ENCODE measurements at regions not wholly inside any gene's neighbourhood (a gene's known extent, or its start where the extent isn't known, plus 50 kb on each side); places are given as distances from the start of the nearest gene placed in this dataset.

GRCh38 chr10:118965096-118965495, 64.4 kb upstream of the NANOS1 start:
- H3K9ac ChIP-seq (ENCODE audit: low read depth in 1 of 2, low read length in 2 of 2) = no peak overlapping the region
- no peak overlapping the region for H3K4me3 ChIP-seq (ENCODE audit: low read depth in 1 of 2, low read length in 2 of 2)
- H3K4me1 ChIP-seq (ENCODE audit: control insufficient read depth in 1 of 2, insufficient read depth in 2 of 2, low read length in 2 of 2) = no peaks in the 10 kb centered on the region
- H3K27me3 ChIP-seq (ENCODE audit: control insufficient read depth in 1 of 2, insufficient read depth in 2 of 2, low read length in 2 of 2) = no peaks in the 10 kb centered on the region
- H3K27ac ChIP-seq (ENCODE audit: low read depth, low read length) = no peak overlapping the region
- no peaks in the 10 kb centered on the region for H3K36me3 ChIP-seq (ENCODE audit: control insufficient read depth in 1 of 2, insufficient read depth in 2 of 2, low read length in 2 of 2)
- H3K9me3 ChIP-seq (ENCODE audit: control insufficient read depth in 1 of 2, low read length in 2 of 2) = no peaks in the 10 kb centered on the region

DNA sequence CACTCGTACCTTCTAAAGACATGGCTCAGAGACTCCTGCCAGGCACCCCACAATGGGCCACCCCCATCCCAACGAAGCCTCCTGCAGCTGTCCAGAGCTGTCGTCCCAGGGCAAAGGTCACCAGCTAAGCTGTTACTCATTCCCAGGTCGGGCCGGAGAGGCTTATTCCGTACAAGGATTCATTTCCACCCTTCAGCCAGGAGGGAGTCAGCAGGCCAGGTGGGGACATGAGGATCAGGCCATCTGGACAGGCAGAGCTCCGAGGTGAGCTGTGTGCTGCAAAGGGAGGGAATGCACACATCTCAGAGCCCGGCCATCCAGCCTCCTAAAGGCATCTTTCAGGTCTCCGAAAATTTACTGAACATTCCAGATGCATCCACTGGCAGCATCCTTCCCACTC, 63.9 kb upstream of the NANOS1 start:
- no peak overlapping the region for H3K9ac ChIP-seq (ENCODE audit: low read depth in 1 of 2, low read length in 2 of 2)
- no peak overlapping the region for H3K27ac ChIP-seq (ENCODE audit: low read depth, low read length)
- no peaks in the 10 kb centered on the region for H3K27me3 ChIP-seq (ENCODE audit: control insufficient read depth in 1 of 2, insufficient read depth in 2 of 2, low read length in 2 of 2)
- H3K4me3 ChIP-seq (ENCODE audit: low read depth in 1 of 2, low read length in 2 of 2) = no peak overlapping the region
- no peaks in the 10 kb centered on the region for H3K4me1 ChIP-seq (ENCODE audit: control insufficient read depth in 1 of 2, insufficient read depth in 2 of 2, low read length in 2 of 2)
- no peaks in the 10 kb centered on the region for H3K9me3 ChIP-seq (ENCODE audit: control insufficient read depth in 1 of 2, low read length in 2 of 2)
- no peaks in the 10 kb centered on the region for H3K36me3 ChIP-seq (ENCODE audit: control insufficient read depth in 1 of 2, insufficient read depth in 2 of 2, low read length in 2 of 2)

- H3K27ac ChIP-seq (ENCODE audit: low read depth, low read length) = no peak overlapping the region
- no peaks in the 10 kb centered on the region for H3K36me3 ChIP-seq (ENCODE audit: control insufficient read depth in 1 of 2, insufficient read depth in 2 of 2, low read length in 2 of 2)
- H3K4me3 ChIP-seq (ENCODE audit: low read depth in 1 of 2, low read length in 2 of 2) = no peak overlapping the region
- H3K9ac ChIP-seq (ENCODE audit: low read depth in 1 of 2, low read length in 2 of 2) = no peak overlapping the region
- no peaks in the 10 kb centered on the region for H3K27me3 ChIP-seq (ENCODE audit: control insufficient read depth in 1 of 2, insufficient read depth in 2 of 2, low read length in 2 of 2)
- H3K9me3 ChIP-seq (ENCODE audit: control insufficient read depth in 1 of 2, low read length in 2 of 2) = no peaks in the 10 kb centered on the region
- no peaks in the 10 kb centered on the region for H3K4me1 ChIP-seq (ENCODE audit: control insufficient read depth in 1 of 2, insufficient read depth in 2 of 2, low read length in 2 of 2)
These were observed 63.3 kb upstream of the NANOS1 start for GRCh38 chr10:118966076-118966849.

- Histone ChIP-seq H3K9ac (ENCODE audit: low read depth in 1 of 2, low read length in 2 of 2) (no peak overlapping the region), H3K9me3 (ENCODE audit: control insufficient read depth in 1 of 2, low read length in 2 of 2) (no peaks in the 10 kb centered on the region), H3K27ac (ENCODE audit: low read depth, low read length) (no peak overlapping the region), H3K4me3 (ENCODE audit: low read depth in 1 of 2, low read length in 2 of 2) (no peak overlapping the region), H3K27me3 (ENCODE audit: control insufficient read depth in 1 of 2, insufficient read depth in 2 of 2, low read length in 2 of 2) (no peaks in the 10 kb centered on the region), H3K36me3 (ENCODE audit: control insufficient read depth in 1 of 2, insufficient read depth in 2 of 2, low read length in 2 of 2) (no peaks in the 10 kb centered on the region), H3K4me1 (ENCODE audit: control insufficient read depth in 1 of 2, insufficient read depth in 2 of 2, low read length in 2 of 2) (no peaks in the 10 kb centered on the region)
These were observed 62.7 kb upstream of the NANOS1 start for GRCh38 chr10:118966850-118967125.

GRCh38 chr10:118967160-118967559, 62.4 kb upstream of the NANOS1 start:
- Histone ChIP-seq H3K9me3 (ENCODE audit: control insufficient read depth in 1 of 2, low read length in 2 of 2) (no peaks in the 10 kb centered on the region), H3K9ac (ENCODE audit: low read depth in 1 of 2, low read length in 2 of 2) (no peak overlapping the region), H3K4me1 (ENCODE audit: control insufficient read depth in 1 of 2, insufficient read depth in 2 of 2, low read length in 2 of 2) (no peaks in the 10 kb centered on the region), H3K27ac (ENCODE audit: low read depth, low read length) (no peak overlapping the region), H3K4me3 (ENCODE audit: low read depth in 1 of 2, low read length in 2 of 2) (no peak overlapping the region), H3K27me3 (ENCODE audit: control insufficient read depth in 1 of 2, insufficient read depth in 2 of 2, low read length in 2 of 2) (no peaks in the 10 kb centered on the region), H3K36me3 (ENCODE audit: control insufficient read depth in 1 of 2, insufficient read depth in 2 of 2, low read length in 2 of 2) (no peaks in the 10 kb centered on the region)

DNA sequence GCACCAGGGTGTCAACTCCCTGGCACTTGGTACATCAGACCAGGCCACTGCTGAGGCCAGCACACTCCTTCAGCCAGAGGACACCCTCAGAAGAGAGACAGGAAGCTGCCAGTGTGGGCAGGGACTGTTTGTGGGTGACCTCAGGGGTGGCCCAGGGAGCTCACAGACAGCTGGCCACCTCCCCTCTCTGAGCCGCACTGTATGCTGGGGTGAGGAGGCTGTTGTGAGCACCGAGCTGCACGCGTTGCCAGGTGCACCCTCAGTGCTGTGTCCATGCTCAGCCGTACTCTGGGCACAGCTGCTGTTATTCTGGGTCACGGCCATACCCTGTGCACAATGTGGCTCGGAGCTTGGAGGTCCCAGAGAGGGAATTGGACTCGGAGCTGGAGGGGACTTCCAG, 61.5 kb upstream of the NANOS1 start:
- Histone ChIP-seq H3K4me3 (ENCODE audit: low read depth in 1 of 2, low read length in 2 of 2) (no peak overlapping the region), H3K27me3 (ENCODE audit: control insufficient read depth in 1 of 2, insufficient read depth in 2 of 2, low read length in 2 of 2) (no peaks in the 10 kb centered on the region), H3K4me1 (ENCODE audit: control insufficient read depth in 1 of 2, insufficient read depth in 2 of 2, low read length in 2 of 2) (no peaks in the 10 kb centered on the region), H3K9ac (ENCODE audit: low read depth in 1 of 2, low read length in 2 of 2) (no peak overlapping the region), H3K36me3 (ENCODE audit: control insufficient read depth in 1 of 2, insufficient read depth in 2 of 2, low read length in 2 of 2) (no peaks in the 10 kb centered on the region), H3K27ac (ENCODE audit: low read depth, low read length) (no peak overlapping the region), H3K9me3 (ENCODE audit: control insufficient read depth in 1 of 2, low read length in 2 of 2) (no peaks in the 10 kb centered on the region)

- Histone ChIP-seq H3K9me3 (ENCODE audit: control insufficient read depth in 1 of 2, low read length in 2 of 2) (no peaks in the 10 kb centered on the region), H3K4me1 (ENCODE audit: control insufficient read depth in 1 of 2, insufficient read depth in 2 of 2, low read length in 2 of 2) (no peaks in the 10 kb centered on the region), H3K27me3 (ENCODE audit: control insufficient read depth in 1 of 2, insufficient read depth in 2 of 2, low read length in 2 of 2) (no peaks in the 10 kb centered on the region), H3K9ac (ENCODE audit: low read depth in 1 of 2, low read length in 2 of 2) (no peak overlapping the region), H3K4me3 (ENCODE audit: low read depth in 1 of 2, low read length in 2 of 2) (no peak overlapping the region), H3K36me3 (ENCODE audit: control insufficient read depth in 1 of 2, insufficient read depth in 2 of 2, low read length in 2 of 2) (no peaks in the 10 kb centered on the region), H3K27ac (ENCODE audit: low read depth, low read length) (no peak overlapping the region)
These were observed 61.0 kb upstream of the NANOS1 start for GRCh38 chr10:118968482-118968881.

DNA sequence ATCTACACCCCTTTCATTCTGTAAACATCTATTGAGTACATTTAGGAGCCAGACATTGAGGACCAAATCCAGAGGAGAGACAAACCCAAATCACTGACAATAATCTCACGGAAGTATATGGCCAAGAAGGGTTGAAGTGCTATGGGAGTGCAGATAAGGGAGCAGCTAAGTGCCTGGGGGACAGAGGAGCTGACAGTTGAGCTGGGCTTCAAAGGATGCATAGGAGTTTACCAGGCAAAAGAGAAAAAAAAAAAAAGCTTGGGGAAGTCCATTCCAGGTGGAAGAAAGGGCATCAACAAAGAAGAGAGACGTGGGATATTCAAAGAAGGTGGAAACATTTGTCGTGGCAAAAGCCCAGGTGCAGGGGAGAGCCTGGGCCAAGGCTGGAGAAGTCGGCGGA, 60.5 kb upstream of the NANOS1 start:
- no peaks in the 10 kb centered on the region for H3K27me3 ChIP-seq (ENCODE audit: control insufficient read depth in 1 of 2, insufficient read depth in 2 of 2, low read length in 2 of 2)
- no peaks in the 10 kb centered on the region for H3K4me1 ChIP-seq (ENCODE audit: control insufficient read depth in 1 of 2, insufficient read depth in 2 of 2, low read length in 2 of 2)
- H3K4me3 ChIP-seq (ENCODE audit: low read depth in 1 of 2, low read length in 2 of 2) = no peak overlapping the region
- no peaks in the 10 kb centered on the region for H3K9me3 ChIP-seq (ENCODE audit: control insufficient read depth in 1 of 2, low read length in 2 of 2)
- H3K27ac ChIP-seq (ENCODE audit: low read depth, low read length) = no peak overlapping the region
- no peak overlapping the region for H3K9ac ChIP-seq (ENCODE audit: low read depth in 1 of 2, low read length in 2 of 2)
- H3K36me3 ChIP-seq (ENCODE audit: control insufficient read depth in 1 of 2, insufficient read depth in 2 of 2, low read length in 2 of 2) = no peaks in the 10 kb centered on the region

DNA sequence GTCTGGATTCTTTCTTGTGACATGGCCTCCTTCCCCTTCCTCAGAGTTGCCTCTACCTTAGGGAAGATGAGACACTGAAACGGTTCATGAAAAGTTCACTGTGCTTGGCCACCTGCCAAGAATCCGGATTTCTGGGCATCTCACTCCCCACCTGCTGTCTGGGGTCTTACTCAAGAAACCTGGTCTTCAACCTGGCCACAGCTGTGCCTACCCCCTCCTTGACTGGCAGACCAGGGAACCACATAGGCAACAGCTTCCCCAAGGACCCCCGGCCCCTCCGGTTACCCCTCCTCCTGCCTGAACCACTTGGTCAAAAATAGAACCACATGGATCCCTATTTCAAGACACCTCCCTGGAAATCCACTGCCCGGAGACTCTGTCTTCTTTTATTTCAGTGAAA, 58.7 kb upstream of the NANOS1 start:
- Histone ChIP-seq H3K27me3 (ENCODE audit: control insufficient read depth in 1 of 2, insufficient read depth in 2 of 2, low read length in 2 of 2) (no peaks in the 10 kb centered on the region), H3K36me3 (ENCODE audit: control insufficient read depth in 1 of 2, insufficient read depth in 2 of 2, low read length in 2 of 2) (no peaks in the 10 kb centered on the region), H3K4me1 (ENCODE audit: control insufficient read depth in 1 of 2, insufficient read depth in 2 of 2, low read length in 2 of 2) (no peaks in the 10 kb centered on the region), H3K9me3 (ENCODE audit: control insufficient read depth in 1 of 2, low read length in 2 of 2) (no peaks in the 10 kb centered on the region), H3K27ac (ENCODE audit: low read depth, low read length) (no peak overlapping the region), H3K4me3 (ENCODE audit: low read depth in 1 of 2, low read length in 2 of 2) (no peak overlapping the region), H3K9ac (ENCODE audit: low read depth in 1 of 2, low read length in 2 of 2) (no peak overlapping the region)

GRCh38 chr10:118971187-118971586, 58.3 kb upstream of the NANOS1 start:
- no peak overlapping the region for H3K9ac ChIP-seq (ENCODE audit: low read depth in 1 of 2, low read length in 2 of 2)
- no peak overlapping the region for H3K4me3 ChIP-seq (ENCODE audit: low read depth in 1 of 2, low read length in 2 of 2)
- H3K36me3 ChIP-seq (ENCODE audit: control insufficient read depth in 1 of 2, insufficient read depth in 2 of 2, low read length in 2 of 2) = no peaks in the 10 kb centered on the region
- no peaks in the 10 kb centered on the region for H3K27me3 ChIP-seq (ENCODE audit: control insufficient read depth in 1 of 2, insufficient read depth in 2 of 2, low read length in 2 of 2)
- H3K9me3 ChIP-seq (ENCODE audit: control insufficient read depth in 1 of 2, low read length in 2 of 2) = no peaks in the 10 kb centered on the region
- no peak overlapping the region for H3K27ac ChIP-seq (ENCODE audit: low read depth, low read length)
- no peaks in the 10 kb centered on the region for H3K4me1 ChIP-seq (ENCODE audit: control insufficient read depth in 1 of 2, insufficient read depth in 2 of 2, low read length in 2 of 2)

GRCh38 chr10:118971876-118972275, 57.6 kb upstream of the NANOS1 start:
- no peak overlapping the region for H3K4me3 ChIP-seq (ENCODE audit: low read depth in 1 of 2, low read length in 2 of 2)

More at GRCh38 chr10:118971876-118972275, 57.6 kb upstream of the NANOS1 start:
- H3K9ac ChIP-seq (ENCODE audit: low read depth in 1 of 2, low read length in 2 of 2) = no peak overlapping the region
- no peaks in the 10 kb centered on the region for H3K9me3 ChIP-seq (ENCODE audit: control insufficient read depth in 1 of 2, low read length in 2 of 2)
- H3K27me3 ChIP-seq (ENCODE audit: control insufficient read depth in 1 of 2, insufficient read depth in 2 of 2, low read length in 2 of 2) = no peaks in the 10 kb centered on the region
- H3K27ac ChIP-seq (ENCODE audit: low read depth, low read length) = no peak overlapping the region
- no peaks in the 10 kb centered on the region for H3K36me3 ChIP-seq (ENCODE audit: control insufficient read depth in 1 of 2, insufficient read depth in 2 of 2, low read length in 2 of 2)
- no peaks in the 10 kb centered on the region for H3K4me1 ChIP-seq (ENCODE audit: control insufficient read depth in 1 of 2, insufficient read depth in 2 of 2, low read length in 2 of 2)
